SIG-M5 treated with dmso at 0.1 percent for 504 hours (cell line): ENCODE measurements at regions not wholly inside any gene's neighbourhood (a gene's known extent, or its start where the extent isn't known, plus 50 kb on each side); places are given as distances from the start of the nearest gene placed in this dataset.
A peak's percentile ranks its signal among the peaks of the same experiment; 100 is the strongest.

Experiments
- DNase-seq: peaks from one replicate; lab custom pipeline; 2025; ENCODE audit not compliant: unreplicated experiment; lab: John Stamatoyannopoulos, UW

GRCh38 chr3:111339017-111339416, 203.0 kb upstream of the CD96 start:
- no peak for DNase-seq

GRCh38 chr3:111351334-111351733, 190.7 kb upstream of the CD96 start:
- no peak for DNase-seq

- no peak for DNase-seq
Observed at GRCh38 chr3:111352585-111352984, 189.4 kb upstream of the CD96 start.

GRCh38 chr3:111359261-111360030, 182.6 kb upstream of the CD96 start:
- DNase-seq = no peak

GRCh38 chr3:111362381-111363009, 179.5 kb upstream of the CD96 start:
- DNase-seq = no peak

GRCh38 chr3:111366515-111366914, 175.5 kb upstream of the CD96 start:
- DNase-seq = no peak

GRCh38 chr3:111368056-111368455, 173.9 kb upstream of the CD96 start:
- DNase-seq = no peak

- no peak for DNase-seq
Observed at GRCh38 chr3:111369958-111370357, 172.0 kb upstream of the CD96 start.

- no peak for DNase-seq
Observed at GRCh38 chr3:111373239-111373638, 168.8 kb upstream of the CD96 start.

- no peak for DNase-seq
Observed at GRCh38 chr3:111373861-111374260, 168.1 kb upstream of the CD96 start.

- DNase-seq = no peak
Observed at GRCh38 chr3:111385971-111386495, 156.0 kb upstream of the CD96 start.

GRCh38 chr3:111392894-111393398, 149.1 kb upstream of the CD96 start:
- peak; percentile 21 for DNase-seq

- no peak for DNase-seq
Observed at GRCh38 chr3:111412656-111413055, 129.3 kb upstream of the CD96 start.

GRCh38 chr3:111414531-111414930, 127.5 kb upstream of the CD96 start:
- DNase-seq = no peak

GRCh38 chr3:111415018-111415417, 127.0 kb upstream of the CD96 start:
- DNase-seq = no peak

- DNase-seq = peak; percentile 2
Observed at GRCh38 chr3:111418391-111418790, 123.6 kb upstream of the CD96 start.

GRCh38 chr3:111428301-111428700, 113.7 kb upstream of the CD96 start:
- DNase-seq = no peak

GRCh38 chr3:111434941-111435622, 106.9 kb upstream of the CD96 start:
- DNase-seq = no peak

GRCh38 chr3:111438283-111438682, 103.7 kb upstream of the CD96 start:
- no peak for DNase-seq

GRCh38 chr3:111454551-111454950, 87.4 kb upstream of the CD96 start:
- no peak for DNase-seq

GRCh38 chr3:111465081-111465670, 76.8 kb upstream of the CD96 start:
- no peak for DNase-seq
